ENCODE measurements at regions not wholly inside any gene's neighbourhood (a gene's known extent, or its start where the extent isn't known, plus 50 kb on each side); places are given as distances from the start of the nearest gene placed in this dataset.

- H3K27ac ChIP-seq = no peak overlapping the region
- TF ChIP-seq ZFX (IDR thresholded peaks at IDR 0.05) (no peak), CTCF (conservative IDR thresholded peaks at IDR 0.05) (no peak)
Observed at GRCh38 chr14:101097109-101097793, 193.7 kb upstream of the RTL1 start.

GRCh38 chr14:101098177-101098576 lies 194.7 kb upstream of the RTL1 start:
- H3K27ac ChIP-seq = no peak overlapping the region
- TF ChIP-seq ZFX (IDR thresholded peaks at IDR 0.05) (no peak), CTCF (conservative IDR thresholded peaks at IDR 0.05) (no peak)

- TF ChIP-seq ZFX (IDR thresholded peaks at IDR 0.05) (no peak), CTCF (conservative IDR thresholded peaks at IDR 0.05) (no peak)
- H3K27ac ChIP-seq = no peak overlapping the region
Observed at GRCh38 chr14:101098641-101099040, 195.1 kb upstream of the RTL1 start.

GRCh38 chr14:101101456-101102056 lies 198.0 kb upstream of the RTL1 start:
- no peak overlapping the region for H3K27ac ChIP-seq
- TF ChIP-seq ZFX (IDR thresholded peaks at IDR 0.05) = no peak

GRCh38 chr14:101102875-101103274 lies 199.4 kb upstream of the RTL1 start:
- no peak overlapping the region for H3K27ac ChIP-seq
- TF ChIP-seq CTCF (conservative IDR thresholded peaks at IDR 0.05) (no peak), ZFX (IDR thresholded peaks at IDR 0.05) (no peak)

GRCh38 chr14:101103321-101103901 lies 199.9 kb upstream of the RTL1 start:
- no peak for TF ChIP-seq ZFX (IDR thresholded peaks at IDR 0.05)
- no peak for TF ChIP-seq CTCF (conservative IDR thresholded peaks at IDR 0.05)
- no peak overlapping the region for H3K27ac ChIP-seq

- no peak for TF ChIP-seq CTCF (conservative IDR thresholded peaks at IDR 0.05)
- TF ChIP-seq ZFX (IDR thresholded peaks at IDR 0.05) = no peak
- no peak overlapping the region for H3K27ac ChIP-seq
Observed at GRCh38 chr14:101104485-101104884, 201.0 kb upstream of the RTL1 start.
